ENCODE measurements at regions not wholly inside any gene's neighbourhood (a gene's known extent, or its start where the extent isn't known, plus 50 kb on each side); places are given as distances from the start of the nearest gene placed in this dataset.
A peak's percentile ranks its signal among the peaks of the same experiment; 100 is the strongest.
"Not testable (repeated sequence)": the region's sequence is repeated elsewhere in the genome, so short reads cannot be mapped to it uniquely, and the experiment has no call there.

DNA sequence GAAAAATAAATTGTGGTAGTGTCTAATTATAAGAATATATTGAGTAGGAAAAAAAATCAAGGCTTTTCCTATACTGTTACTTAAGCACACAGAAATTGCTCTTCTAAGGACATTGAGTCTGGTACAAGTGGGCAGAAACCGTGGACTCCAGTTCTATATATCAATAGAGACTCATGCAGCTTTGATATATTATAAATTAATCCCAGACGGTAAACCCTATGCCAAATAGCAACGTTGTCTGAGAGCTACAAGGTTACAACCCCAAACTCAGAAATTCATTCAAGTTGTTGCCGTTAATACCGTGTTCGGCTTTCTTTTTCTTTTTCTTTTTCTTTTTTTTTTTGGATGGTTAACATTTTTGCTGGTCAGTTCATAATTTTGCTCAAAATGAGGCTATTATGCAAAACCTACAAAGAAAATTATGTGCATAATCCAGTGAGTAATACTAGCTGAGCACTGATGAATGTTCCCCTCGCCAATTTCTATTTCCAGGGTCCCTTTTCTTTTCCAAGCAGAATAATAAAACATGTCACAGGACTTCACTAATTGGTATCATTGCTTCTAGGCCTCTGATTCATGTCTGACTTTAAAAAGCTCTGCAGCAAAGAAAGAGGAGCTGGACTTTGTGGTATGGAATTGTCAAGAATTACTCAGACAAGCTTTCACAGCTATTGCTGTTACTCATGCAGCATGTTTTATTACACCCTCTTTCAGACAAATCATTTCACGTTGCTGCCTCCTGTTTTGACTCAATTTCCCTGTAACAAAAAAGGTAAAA is 737.7 kb downstream of the NLGN4X start:
- DNase-seq = no peak

DNA sequence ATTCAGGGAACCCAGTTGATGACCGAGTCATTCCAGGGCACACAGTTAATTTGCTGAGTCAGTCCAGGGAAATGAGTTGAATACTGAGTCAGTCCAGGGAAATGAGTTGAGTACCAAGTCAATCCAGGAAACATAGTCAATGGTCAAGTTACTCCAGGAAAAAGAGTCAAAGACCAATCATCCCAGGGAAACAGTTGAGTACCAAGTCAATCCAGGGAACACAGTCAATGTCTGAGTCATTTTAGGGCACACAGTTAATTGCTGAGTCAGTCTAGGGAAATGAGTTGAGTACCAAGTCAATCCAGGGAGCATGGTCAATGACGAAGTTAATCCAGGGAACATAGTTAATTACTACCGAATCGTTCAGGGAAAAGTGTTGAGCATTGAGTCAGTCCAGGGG is 754.4 kb downstream of the NLGN4X start:
- DNase-seq = no peak

DNA sequence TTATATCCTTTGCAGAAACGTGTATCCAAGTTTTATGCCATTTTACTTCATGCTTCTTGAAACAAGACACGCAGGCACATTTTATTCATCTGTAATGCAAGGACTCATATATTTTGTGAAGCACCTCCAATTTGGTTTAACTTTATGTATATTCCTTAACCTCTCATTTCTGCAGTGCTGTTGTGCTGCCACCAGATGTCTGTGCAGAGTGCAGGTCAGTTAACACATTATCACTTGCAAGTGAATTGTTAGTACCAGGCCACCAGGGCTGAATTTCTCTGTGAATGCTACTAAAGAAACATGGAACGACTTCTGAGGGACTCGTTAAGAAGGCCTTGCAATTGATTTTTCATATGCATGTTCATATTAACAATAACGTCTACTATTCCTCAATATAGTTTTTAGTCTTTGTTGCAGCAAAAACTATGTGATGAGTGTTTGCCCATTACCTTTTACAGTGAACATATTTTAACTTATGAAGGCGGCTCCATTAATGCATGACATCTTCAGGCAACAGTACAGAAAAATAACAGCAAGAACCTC is 770.3 kb downstream of the NLGN4X start:
- peak; percentile 14 to 44 for DNase-seq

DNA sequence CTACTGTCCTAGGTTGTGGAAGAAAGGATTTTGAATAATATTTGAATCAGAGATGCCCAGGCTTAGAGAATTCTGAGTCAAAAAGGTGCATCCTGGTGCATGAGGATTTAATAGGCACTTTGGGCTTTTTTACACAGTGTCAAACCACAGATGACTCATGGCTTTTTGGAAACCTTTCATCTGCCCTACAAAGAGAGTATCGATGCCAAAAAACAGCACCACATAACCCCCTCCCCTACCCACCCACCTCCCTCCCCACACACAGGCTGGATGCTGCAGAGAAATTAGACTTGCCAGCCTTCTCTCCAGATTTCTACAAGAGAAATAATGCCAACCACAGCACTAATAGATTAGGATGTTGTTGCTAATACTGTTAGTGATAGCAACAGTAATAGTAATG is 779.3 kb downstream of the NLGN4X start:
- no peak for DNase-seq

DNA sequence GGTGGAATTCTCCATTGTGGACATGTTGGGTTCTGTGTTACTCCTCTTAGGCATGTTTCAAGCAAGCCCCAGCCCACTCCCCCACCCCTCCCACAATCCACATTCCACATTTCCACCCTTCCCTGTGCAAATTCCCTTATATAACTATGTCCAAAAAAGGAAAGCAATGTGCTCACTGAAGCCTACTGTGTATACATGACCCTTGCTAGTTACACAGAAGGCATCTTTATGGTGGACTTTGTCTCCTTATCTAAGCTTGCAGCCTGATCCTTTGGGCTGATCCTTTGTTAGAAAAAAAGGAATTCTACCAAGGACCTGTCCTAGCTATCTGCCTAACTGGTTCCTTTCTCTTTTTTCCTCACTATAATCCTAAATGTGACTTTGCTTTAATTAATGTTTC is 796.8 kb downstream of the NLGN4X start:
- no peak for DNase-seq

DNA sequence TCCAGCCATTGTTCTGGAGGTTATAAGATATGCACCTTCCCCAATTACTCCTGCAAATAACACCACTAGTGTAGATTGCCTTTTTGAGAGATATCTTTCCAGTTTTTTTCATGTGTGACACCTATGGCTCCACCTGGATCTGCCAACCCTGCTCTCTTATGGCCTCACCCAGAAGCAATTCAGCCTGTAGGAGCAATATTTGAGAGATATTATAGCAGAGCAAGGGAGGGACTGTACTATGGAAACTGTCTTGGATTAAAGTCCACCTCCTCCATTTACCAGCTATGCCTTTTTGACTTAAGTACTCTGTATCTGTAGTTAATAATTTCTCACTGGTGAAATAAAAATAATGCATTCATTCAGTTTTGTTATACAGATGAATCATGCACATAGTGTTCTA is 803.5 kb downstream of the NLGN4X start:
- no peak for DNase-seq

DNA sequence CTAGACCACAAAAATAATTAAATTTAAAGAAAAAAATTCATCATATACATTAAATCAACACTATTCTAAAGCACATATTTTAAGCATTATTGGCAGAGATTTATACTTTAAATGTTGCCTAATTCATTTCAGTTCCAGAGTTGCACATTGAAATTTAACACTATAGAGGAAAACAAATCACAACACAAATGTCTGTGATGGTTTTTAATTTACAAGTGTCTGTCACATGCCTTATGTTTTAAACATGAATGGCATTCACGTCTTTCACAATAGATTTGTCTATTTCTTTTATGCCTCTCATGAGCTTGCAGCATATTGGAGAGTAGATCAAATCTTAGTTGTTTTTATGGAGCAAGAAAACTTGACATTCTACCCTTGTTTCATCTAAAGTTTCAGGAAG is 811.3 kb downstream of the NLGN4X start:
- no peak for DNase-seq

DNA sequence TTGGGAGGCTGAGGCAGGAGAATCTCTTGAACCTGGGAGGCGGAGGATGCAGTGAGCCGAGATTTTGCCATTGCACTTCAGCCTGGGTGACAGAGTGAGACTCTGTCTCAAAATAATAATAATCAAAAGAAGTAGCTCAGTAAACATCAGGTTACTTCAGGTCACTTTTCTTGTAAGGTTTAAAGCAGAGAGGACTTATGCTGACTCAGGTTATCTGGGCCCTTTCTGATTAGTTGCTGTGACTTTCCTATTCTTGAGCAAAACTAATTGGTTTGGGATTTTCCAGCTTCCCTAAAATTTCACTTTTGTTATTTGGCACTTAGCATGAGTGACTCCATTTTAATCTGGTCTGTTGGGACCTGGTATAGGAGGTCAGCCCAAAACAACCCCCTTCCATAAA is 812.9 kb downstream of the NLGN4X start:
- DNase-seq = no peak

DNA sequence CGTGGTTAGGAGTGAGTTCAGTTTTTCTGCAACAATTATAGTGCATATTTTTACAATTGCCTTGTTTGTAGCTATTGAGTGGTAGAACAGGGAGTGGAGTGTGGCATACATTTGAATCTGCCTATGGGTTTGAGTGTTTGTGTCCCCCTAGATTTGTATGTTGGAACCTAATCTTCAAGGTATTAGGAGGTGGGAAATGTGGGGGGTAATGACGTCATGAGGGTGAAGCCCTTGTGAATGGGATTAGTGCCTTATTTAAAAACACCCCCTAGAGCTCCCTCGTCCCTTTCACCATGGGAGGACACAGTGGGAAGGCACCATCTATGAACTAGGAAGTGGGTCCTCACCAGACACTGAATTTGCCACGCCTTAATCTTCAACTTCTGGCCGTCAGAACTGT is 819.6 kb downstream of the NLGN4X start:
- no peak for DNase-seq

DNA sequence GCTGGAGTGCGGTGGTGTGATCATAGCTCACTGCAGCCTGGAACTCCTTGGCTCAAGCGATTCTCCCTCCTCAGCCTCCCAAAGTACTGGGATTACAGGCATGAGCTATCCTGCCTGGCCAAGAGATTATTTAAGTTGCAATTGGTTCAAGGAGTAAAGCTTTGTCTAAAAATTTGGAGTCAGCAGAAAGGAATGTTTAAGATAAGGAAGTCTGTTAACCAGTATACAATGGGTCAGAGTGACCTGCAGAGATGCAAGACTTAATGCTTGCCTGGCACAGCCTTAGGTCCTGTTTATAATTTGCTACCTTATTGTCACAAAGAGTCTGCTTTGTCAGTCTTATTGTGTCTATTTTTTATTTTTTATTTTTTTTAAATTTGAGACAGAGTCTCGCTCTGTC is 826.2 kb downstream of the NLGN4X start:
- DNase-seq = no peak

DNA sequence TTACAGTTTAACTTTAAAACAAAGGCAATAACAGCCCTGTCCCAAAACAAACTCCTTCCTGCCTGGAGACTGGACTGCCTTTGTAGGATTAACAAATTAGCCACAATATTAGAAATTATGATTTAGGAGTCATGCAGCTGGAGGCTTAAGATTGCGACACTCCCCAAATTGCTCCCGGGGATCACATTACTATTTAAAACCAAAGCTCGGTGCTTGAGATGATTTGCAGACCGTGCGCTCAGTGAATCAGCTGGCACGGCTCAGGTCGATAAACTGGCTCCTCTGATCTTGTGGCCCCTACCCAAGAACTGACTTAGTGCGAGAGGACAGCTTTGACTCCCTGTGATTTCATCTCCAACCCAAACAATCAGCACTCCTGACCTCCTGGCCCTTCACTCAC is 829.3 kb downstream of the NLGN4X start:
- no peak for DNase-seq

DNA sequence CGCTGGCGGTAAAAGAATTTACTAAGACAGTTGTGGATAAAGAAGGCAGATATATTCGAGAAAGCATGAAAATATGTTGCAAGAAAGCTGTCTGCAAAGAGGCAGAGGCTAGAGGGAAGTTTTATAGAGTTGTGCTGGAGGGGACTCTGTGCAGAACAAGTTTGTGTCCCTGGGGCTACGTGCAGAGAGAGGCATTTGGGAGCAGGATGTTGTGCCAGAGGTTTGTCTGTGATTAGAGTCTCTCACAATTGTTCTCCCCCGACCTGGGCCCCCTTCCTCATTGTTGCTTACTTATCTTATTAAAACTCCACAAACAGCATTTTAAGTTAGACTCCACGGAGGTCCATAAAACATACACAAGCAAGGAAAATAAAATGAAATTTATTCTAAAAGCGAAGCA is 831.3 kb downstream of the NLGN4X start:
- DNase-seq = no peak

DNA sequence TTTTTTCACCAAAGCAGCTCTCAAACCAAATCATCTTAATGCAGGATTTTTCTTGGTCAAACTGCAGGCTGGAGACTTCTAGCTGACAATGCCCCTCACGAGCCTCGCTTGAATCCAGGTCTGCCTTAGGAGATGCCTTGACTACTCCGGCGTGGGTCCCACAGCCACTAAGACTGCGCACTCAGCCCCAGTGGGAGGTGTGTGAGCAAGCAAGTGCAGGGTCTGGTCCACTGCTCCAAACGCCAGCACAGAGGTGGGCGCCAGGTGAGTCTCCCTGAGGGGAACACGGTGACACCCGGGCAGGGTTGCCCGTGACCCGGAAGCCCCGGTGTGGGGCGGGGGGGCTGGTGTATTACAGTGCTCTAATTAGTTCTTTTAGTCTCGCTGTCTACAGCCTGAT is 838.3 kb downstream of the NLGN4X start:
- DNase-seq = no peak

DNA sequence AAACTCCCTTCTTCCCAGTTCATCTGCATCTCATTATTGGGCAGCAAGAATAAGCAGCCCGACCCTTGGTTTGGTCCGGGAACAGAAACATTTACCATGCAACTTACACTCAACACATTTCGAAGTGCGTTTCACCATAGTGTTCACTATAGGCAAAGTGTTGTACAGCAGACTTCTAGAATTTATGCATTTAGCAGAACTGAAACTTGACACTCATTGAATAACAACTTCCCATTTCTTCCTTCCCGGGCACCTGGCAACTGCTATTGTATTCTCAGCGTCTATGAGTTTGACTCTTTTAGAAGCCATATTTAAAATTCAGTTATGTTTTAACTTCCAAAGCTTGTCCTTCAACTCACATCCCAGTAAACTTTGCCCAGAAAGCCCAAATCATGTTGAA is 840.6 kb downstream of the NLGN4X start:
- peak; percentile 66 to 71 for DNase-seq

DNA sequence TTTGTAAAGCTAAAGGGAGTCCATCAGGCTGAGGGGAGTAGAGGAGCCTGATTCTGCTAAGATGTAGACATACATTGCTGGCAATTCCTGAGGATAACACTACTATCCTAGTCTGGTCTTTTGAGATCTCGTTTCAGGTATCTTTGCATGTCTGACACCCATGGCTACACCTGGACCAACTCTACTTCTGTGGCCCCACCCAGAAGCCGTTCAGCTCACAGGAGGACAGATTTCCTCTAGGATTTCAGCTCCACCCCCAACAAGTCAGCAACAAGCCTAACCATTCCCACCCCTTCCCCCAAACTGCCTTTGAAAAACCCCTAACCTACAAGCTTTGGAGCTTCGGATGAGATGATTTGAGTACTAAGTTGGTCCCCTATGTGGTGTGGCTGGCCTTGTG is 848.2 kb downstream of the NLGN4X start:
- DNase-seq = no peak

DNA sequence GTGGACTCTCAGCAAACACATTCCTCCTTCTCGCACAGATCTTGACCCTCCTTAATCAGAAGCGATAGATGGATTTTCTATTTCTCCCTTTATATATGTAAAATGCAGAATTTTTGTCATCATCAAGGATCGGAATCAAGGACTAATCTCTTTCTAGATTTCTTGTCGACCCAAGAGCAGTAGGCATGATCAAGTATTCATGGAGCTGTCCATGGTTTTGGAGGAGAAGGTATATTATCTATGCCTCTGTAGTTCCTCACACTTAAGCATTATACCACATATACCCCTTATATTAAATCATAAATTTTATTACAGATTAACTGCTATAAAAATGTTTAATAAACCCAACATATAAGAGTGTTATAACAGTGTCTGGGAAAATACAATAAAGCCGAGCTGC is 886.8 kb downstream of the NLGN4X start:
- DNase-seq = no peak

DNA sequence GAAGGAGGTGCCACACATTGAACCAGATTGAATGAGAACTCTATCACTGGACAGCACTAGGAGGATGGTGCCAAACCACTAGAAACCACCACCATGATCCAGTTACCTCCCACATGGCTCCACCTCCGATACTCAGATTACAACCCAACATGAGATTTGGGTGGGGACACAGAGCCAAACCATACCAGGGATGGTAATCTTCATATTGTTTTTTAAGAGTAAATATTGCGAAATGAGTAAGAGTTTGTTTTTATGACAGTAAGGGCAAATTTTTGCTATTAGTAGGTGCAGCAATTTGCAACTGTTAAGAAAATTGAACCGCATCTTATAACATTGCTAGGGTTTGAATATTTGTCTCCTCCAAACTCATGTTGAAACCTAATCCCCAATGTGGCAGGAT is 891.5 kb downstream of the NLGN4X start:
- DNase-seq = no peak

DNA sequence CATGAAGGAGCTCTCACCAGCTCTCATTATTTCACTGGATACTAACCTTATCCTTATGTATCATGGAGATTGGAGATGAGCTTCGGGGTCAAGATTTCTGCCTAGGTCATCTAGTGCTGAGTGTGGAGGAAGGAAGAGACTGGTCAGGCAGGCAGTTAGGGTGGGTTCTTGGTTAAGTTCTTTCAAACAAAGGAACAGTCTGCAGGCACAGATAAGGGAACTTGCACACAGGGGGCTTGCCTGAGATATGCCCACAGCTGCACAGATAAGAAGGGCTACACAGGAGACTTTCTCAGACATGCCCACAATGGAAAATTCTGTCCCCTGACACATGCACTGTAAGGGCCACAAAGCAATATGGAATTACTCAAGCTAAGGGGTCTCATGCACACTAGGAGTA is 904.1 kb downstream of the NLGN4X start:
- DNase-seq = no peak

DNA sequence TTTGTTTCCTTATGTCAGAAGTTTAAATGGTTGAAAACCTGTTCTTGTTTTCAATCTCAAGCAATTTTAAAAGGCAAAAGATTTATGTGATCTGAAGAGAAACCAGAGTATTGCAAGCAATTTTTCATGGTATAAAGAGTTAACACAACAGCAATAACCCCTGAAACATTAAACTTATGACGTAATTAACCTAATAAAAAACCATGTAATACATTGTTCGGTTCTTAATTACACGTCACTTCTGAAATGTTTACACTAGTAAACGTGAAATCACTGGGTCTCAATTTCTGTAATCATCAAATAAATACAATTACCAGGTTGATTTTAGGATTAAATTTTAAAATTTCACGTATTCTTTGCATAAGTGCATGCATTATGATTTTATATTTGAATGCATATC is 914.5 kb downstream of the NLGN4X start:
- no peak for DNase-seq

DNA sequence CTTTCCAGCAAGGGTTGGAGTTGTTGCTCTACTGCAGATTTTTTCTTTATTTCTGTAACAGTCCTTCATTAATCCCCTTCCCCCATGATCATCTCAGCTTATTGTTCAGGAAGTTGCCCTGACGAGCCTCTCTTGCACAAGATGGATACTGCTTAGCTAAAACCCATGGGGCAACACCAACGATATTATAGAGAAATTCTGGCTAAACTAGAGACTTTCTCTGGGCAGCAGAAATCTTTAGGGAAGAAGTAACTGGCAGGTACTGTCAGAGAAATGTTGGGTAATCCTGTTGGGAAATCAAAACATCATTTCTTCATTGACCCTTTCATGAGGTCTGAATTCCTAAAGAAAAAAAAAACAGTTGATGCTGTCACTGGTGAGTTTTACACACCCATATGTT is 921.3 kb downstream of the NLGN4X start:
- no peak for DNase-seq

DNA sequence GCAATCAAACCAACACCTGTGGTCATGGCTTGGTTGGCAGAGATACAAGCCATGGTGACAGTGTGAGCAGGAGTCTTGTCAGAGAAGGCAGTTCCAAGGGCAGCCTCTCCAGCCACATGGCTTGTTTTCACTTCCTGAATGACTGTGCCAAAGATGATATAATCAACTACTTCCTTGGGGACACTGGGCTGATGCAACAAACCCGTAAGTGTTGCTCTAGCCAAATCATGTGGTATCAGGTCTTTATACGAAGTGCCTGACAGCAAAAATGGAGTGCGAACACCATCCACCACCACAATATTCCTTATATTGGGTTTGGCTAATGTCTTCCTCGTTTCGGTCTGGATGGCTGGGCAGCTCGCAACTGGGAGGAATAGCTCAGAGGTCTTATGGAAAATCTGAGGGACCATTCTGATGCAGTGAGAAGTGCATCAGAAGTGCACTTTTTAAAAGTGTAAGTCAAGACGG is 922.0 kb downstream of the NLGN4X start:
- peak in 1 of 2 experiments; percentile 3 for DNase-seq

DNA sequence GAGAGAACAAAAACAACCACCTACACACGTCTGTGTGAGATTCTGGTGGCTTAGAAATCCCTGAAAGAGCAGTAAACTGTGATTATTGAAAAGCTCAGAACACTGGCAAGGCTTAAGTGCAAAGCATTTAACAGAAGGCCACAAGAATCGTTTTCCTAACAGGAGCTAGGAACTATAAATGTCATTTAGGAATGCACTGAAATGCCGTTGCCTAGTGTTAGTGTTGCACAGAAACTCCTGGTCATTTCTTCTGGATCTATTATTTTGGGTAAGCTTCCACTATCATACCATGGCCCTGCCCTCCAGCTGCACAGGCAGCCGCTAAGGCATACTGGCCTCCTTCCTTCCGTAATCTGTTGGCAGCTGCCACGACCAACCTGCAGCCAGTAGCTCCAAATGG is 923.2 kb downstream of the NLGN4X start:
- DNase-seq = no peak

DNA sequence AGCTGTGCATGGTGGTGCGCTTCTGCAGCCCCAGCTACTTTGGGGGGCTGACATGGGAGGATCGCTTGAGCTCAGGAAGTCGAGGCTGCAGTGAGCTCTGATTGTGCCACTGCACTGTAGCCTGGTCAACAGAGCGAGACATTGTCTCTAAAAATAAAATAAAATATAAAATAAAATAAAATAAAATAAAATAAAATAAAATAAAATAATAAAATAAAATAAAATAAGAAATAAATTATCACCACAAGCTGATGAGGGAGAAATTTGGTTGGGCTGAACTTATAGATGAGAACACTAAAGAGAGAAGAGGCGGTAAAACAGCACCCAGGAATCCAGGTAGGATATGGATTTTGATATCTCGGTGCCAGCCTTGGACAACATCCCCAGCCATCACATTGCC is 933.7 kb downstream of the NLGN4X start:
- no peak for DNase-seq

DNA sequence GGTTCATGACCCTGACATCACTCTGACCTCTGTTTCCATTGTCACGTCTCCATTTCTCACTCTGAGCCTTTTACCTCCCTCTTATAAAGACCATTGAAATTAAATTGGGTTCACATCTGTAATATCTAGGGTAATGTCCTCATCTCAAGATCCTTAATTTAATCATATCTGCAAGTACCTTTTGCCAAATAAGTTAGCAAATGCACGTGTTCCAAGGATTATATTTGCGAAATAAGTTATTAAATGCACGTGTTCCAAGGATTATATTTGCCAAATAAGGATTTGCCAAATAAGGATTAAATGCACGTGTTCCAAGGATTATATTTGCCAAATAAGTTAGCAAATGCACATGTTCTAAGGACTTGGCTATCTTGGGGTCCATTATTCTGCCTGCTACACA is 938.0 kb downstream of the NLGN4X start:
- no peak for DNase-seq

DNA sequence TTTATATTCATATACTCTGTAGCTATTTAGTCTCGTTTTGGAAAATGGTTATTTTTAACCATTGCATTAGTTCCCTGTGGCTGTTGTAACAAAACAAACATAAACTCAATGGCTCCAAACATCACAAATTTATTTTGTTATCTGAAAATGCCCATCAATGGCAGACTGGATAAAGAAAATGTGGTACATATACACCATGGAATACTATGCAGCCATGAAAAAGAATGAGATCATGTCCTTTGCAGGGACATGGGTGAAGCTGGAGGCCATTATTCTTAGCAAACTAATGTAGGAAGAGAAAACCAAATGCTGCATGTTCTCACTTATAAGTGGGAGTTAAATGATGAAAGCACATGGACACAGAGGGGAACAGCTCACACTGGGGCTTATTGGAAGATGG is 938.7 kb downstream of the NLGN4X start:
- not testable (repeated sequence) for DNase-seq
